NCI-H446 (cell line): ENCODE measurements at regions not wholly inside any gene's neighbourhood (a gene's known extent, or its start where the extent isn't known, plus 50 kb on each side); places are given as distances from the start of the nearest gene placed in this dataset.
"Not testable (repeated sequence)": the region's sequence is repeated elsewhere in the genome, so short reads cannot be mapped to it uniquely, and the experiment has no call there.

Source experiments
- DNase-seq, 2 experiments: peaks; one replicate each; lab custom pipeline; 2025; lab: John Stamatoyannopoulos, UW

- no peak for DNase-seq
These were observed 98.9 kb upstream of the FRMD4B start for GRCh38 chr3:69484507-69485393.

- DNase-seq, result no peak
These were observed 97.6 kb upstream of the FRMD4B start for GRCh38 chr3:69483449-69483848.

- not testable (repeated sequence) for DNase-seq
These were observed 95.1 kb upstream of the FRMD4B start for GRCh38 chr3:69480986-69481385.

GRCh38 chr3:69474186-69474585 lies 88.3 kb upstream of the FRMD4B start:
- no peak for DNase-seq

- DNase-seq, result no peak
These were observed 86.2 kb upstream of the FRMD4B start for GRCh38 chr3:69472093-69472492.

GRCh38 chr3:69463531-69463930 lies 77.6 kb upstream of the FRMD4B start:
- no peak for DNase-seq

- DNase-seq, result no peak
These were observed 76.9 kb upstream of the FRMD4B start for GRCh38 chr3:69462826-69463100.

- DNase-seq, result no peak
These were observed 76.3 kb upstream of the FRMD4B start for GRCh38 chr3:69462022-69462825.

- no peak for DNase-seq
These were observed 74.1 kb upstream of the FRMD4B start for GRCh38 chr3:69460034-69460433.

- DNase-seq, result no peak
These were observed 73.0 kb upstream of the FRMD4B start for GRCh38 chr3:69458803-69459365.

- no peak for DNase-seq
These were observed 70.7 kb upstream of the FRMD4B start for GRCh38 chr3:69456631-69457030.

GRCh38 chr3:69454204-69454787 lies 68.4 kb upstream of the FRMD4B start:
- DNase-seq, result no peak

GRCh38 chr3:69452295-69452694 lies 66.4 kb upstream of the FRMD4B start:
- DNase-seq, result no peak

GRCh38 chr3:69451594-69451993 lies 65.7 kb upstream of the FRMD4B start:
- no peak for DNase-seq

- DNase-seq, result no peak
These were observed 63.0 kb upstream of the FRMD4B start for GRCh38 chr3:69448877-69449276.

- no peak for DNase-seq
These were observed 60.6 kb upstream of the FRMD4B start for GRCh38 chr3:69446402-69447072.

- DNase-seq, result no peak
These were observed 59.6 kb upstream of the FRMD4B start for GRCh38 chr3:69445498-69445897.

- DNase-seq, result no peak
These were observed 59.1 kb upstream of the FRMD4B start for GRCh38 chr3:69445024-69445423.

GRCh38 chr3:69443457-69443920 lies 57.6 kb upstream of the FRMD4B start:
- no peak for DNase-seq

GRCh38 chr3:69442771-69443311 lies 57.0 kb upstream of the FRMD4B start:
- DNase-seq, result no peak

GRCh38 chr3:69441732-69442131 lies 55.8 kb upstream of the FRMD4B start:
- DNase-seq, result no peak

- no peak for DNase-seq
These were observed 55.2 kb upstream of the FRMD4B start for GRCh38 chr3:69441040-69441439.
